H1 (cell line): ENCODE measurements at regions not wholly inside any gene's neighbourhood (a gene's known extent, or its start where the extent isn't known, plus 50 kb on each side); places are given as distances from the start of the nearest gene placed in this dataset.

Experiments used
- CTCF ChIA-PET: fragments of 300-600 bp; sonication (Branson Sonifier 250); formaldehyde crosslinking; loops from one replicate; lab custom pipeline; 2021; ENCODE audit not compliant: partially characterized antibody; lab: Charles Lee
- POLR2A ChIA-PET: fragments of 300-600 bp; sonication (Branson Sonifier 250); formaldehyde crosslinking; loops from one replicate; lab custom pipeline; 2021; ENCODE audit warnings: inconsistent platforms; ENCODE audit not compliant: partially characterized antibody; lab: Charles Lee
- DNase-seq, 2 experiments: peaks; one replicate each; pipeline versions ENCODE4 v3.0.0 to v3.0.0-alpha.2; 2010 to 2022; ENCODE audit warnings: low spot score in 2 of 2, low read depth in 1 of 2, mixed read lengths in 1 of 2
- FAIRE-seq: peaks from 2 replicates; lab custom pipeline; 2011; peaks lifted over from hg19 to GRCh38; lab: Jason Lieb, UNC
- H2AFZ ChIP-seq: 2 replicates; pipeline ENCODE4 v1.8.1; 2012; ENCODE audit warnings: low read length, inconsistent platforms
- H2AK5ac ChIP-seq: 2 replicates; pipeline ENCODE4 v1.6.1; 2013; ENCODE audit warnings: low read depth, low read length
- H2BK120ac ChIP-seq: replicated peaks from 2 replicates; pipeline ENCODE3; 2013; ENCODE audit warnings: low read depth, low read length, inconsistent platforms
- H2BK12ac ChIP-seq: 2 replicates; pipeline ENCODE4 v1.6.1; 2013; ENCODE audit warnings: low read depth, low read length
- H2BK15ac ChIP-seq: 2 replicates; pipeline ENCODE4 v1.6.1; 2013; ENCODE audit warnings: low read length
- H2BK20ac ChIP-seq: 2 replicates; pipeline ENCODE4 v1.6.1; 2013; ENCODE audit warnings: low read length
- H2BK5ac ChIP-seq: 2 replicates; pipeline ENCODE4 v1.6.1; 2013; ENCODE audit warnings: low read depth, low read length
- H3K14ac ChIP-seq: 2 replicates; pipeline ENCODE4 v1.6.1; 2013; ENCODE audit warnings: inconsistent platforms; ENCODE audit not compliant: insufficient read length
- H3K18ac ChIP-seq: 2 replicates; pipeline ENCODE4 v1.6.1; 2013; ENCODE audit warnings: low read length; ENCODE audit errors: extremely low read depth
- H3K23ac ChIP-seq: 2 replicates; pipeline ENCODE4 v1.6.1; 2013; ENCODE audit warnings: inconsistent platforms; ENCODE audit not compliant: insufficient read length
- H3K23me2 ChIP-seq: 2 replicates; pipeline ENCODE4 v1.6.1; 2013; ENCODE audit warnings: low read depth, low read length
- H3K27ac ChIP-seq: 2 replicates; pipeline ENCODE4 v1.6.1; 2011; ENCODE audit warnings: low read depth, low read length, inconsistent platforms
- H3K27me3 ChIP-seq, 4 experiments: replicated peaks in 1 of 4; 1 replicate in 1 of 4; 2 replicates in 3 of 4; pipeline versions ENCODE4 v1.6.1 to v1.8.1; 2011 to 2013; ENCODE audit warnings: low read length in 3 of 4, mild to moderate bottlenecking in 3 of 4, inconsistent platforms in 2 of 4, mixed read lengths in 2 of 4, moderate library complexity in 1 of 4; ENCODE audit not compliant: control insufficient read depth in 3 of 4, insufficient read depth in 3 of 4; ENCODE audit errors: extremely low read depth in 1 of 4
- H3K36me3 ChIP-seq, 4 experiments: 2 replicates each; pipeline versions ENCODE4 v1.6.1 to v1.8.1; 2011 to 2013; ENCODE audit warnings: mild to moderate bottlenecking in 4 of 4, low read length in 3 of 4, moderate library complexity in 2 of 4, control low read depth in 1 of 4, inconsistent platforms in 1 of 4; ENCODE audit not compliant: insufficient read depth in 4 of 4, control insufficient read depth in 2 of 4
- H3K4ac ChIP-seq: replicated peaks from 2 replicates; pipeline ENCODE3; 2013; ENCODE audit warnings: low read length, low read depth, mixed read lengths, inconsistent platforms; ENCODE audit not compliant: insufficient read length
- H3K4me1 ChIP-seq, 4 experiments: replicated peaks in 1 of 4; 1 replicate in 1 of 4; 2 replicates in 3 of 4; pipeline versions ENCODE4 v1.6.1 to v1.8.1; 2011 to 2013; ENCODE audit warnings: low read length in 3 of 4, inconsistent platforms in 2 of 4, mixed read lengths in 1 of 4; ENCODE audit not compliant: insufficient read depth in 4 of 4, control insufficient read depth in 3 of 4
- H3K4me2 ChIP-seq, 2 experiments: 2 replicates each; pipeline versions ENCODE4 v1.6.1 to v1.8.1; 2011 to 2013; ENCODE audit warnings: low read depth in 2 of 2, low read length in 2 of 2, control low read depth in 1 of 2, inconsistent platforms in 1 of 2, mild to moderate bottlenecking in 1 of 2; ENCODE audit not compliant: insufficient read depth in 1 of 2
- H3K4me3 ChIP-seq, 4 experiments: fragments of 200-600, 300-600 bp in 1 of 4; sonication (generic), shearing (Covaris generic), sonication (Bioruptor Twin) in 1 of 4; 2 replicates each; pipeline versions ENCODE4 v1.5.1 to v1.8.1; 2011 to 2016; ENCODE audit warnings: low read length in 4 of 4, low read depth in 3 of 4, control low read depth in 2 of 4, inconsistent platforms in 2 of 4, mild to moderate bottlenecking in 2 of 4, mixed read lengths in 1 of 4, moderate library complexity in 1 of 4; ENCODE audit not compliant: insufficient read depth in 2 of 4; ENCODE audit errors: extremely low read depth in 1 of 4
- H3K56ac ChIP-seq: replicated peaks from 2 replicates; pipeline ENCODE3; 2013; ENCODE audit warnings: low read depth, mild to moderate bottlenecking, mixed read lengths, low read length, inconsistent platforms; ENCODE audit not compliant: insufficient read length
- H3K79me1 ChIP-seq: 2 replicates; pipeline ENCODE4 v1.6.1; 2013; ENCODE audit warnings: low read depth, low read length, control low read depth
- H3K79me2 ChIP-seq, 2 experiments: 2 replicates each; pipeline versions ENCODE4 v1.6.1 to v1.8.1; 2012 to 2013; ENCODE audit warnings: low read length in 2 of 2, mild to moderate bottlenecking in 2 of 2, inconsistent platforms in 1 of 2; ENCODE audit not compliant: insufficient read depth in 2 of 2, control insufficient read depth in 1 of 2
- H3K9ac ChIP-seq, 4 experiments: replicated peaks in 1 of 4; 1 replicate in 1 of 4; 2 replicates in 3 of 4; pipeline versions ENCODE4 v1.6.1 to v1.8.1; 2011 to 2013; ENCODE audit warnings: low read depth in 3 of 4, low read length in 3 of 4, control low read depth in 2 of 4, mild to moderate bottlenecking in 2 of 4, moderate library complexity in 2 of 4, inconsistent platforms in 1 of 4; ENCODE audit errors: extremely low read depth in 1 of 4
- H3K9me3 ChIP-seq, 2 experiments: 2 replicates each; pipeline versions ENCODE4 v1.6.1 to v1.8.1; 2012 to 2013; ENCODE audit warnings: mild to moderate bottlenecking in 2 of 2, moderate library complexity in 2 of 2, control low read depth in 1 of 2, inconsistent platforms in 1 of 2, low read depth in 1 of 2, low read length in 1 of 2, mixed read lengths in 1 of 2; ENCODE audit not compliant: insufficient read depth in 2 of 2
- H4K20me1 ChIP-seq, 2 experiments: replicated peaks in 1 of 2; 2 replicates each; pipeline versions ENCODE3 to v1.8.1; 2011 to 2013; ENCODE audit warnings: inconsistent platforms in 2 of 2, low read length in 2 of 2, mild to moderate bottlenecking in 1 of 2; ENCODE audit not compliant: insufficient read depth in 2 of 2, control insufficient read depth in 1 of 2
- H4K5ac ChIP-seq: 2 replicates; pipeline ENCODE4 v1.6.1; 2013; ENCODE audit warnings: low read length, low read depth, mixed read lengths, inconsistent platforms; ENCODE audit not compliant: insufficient read length
- H4K8ac ChIP-seq: 2 replicates; pipeline ENCODE4 v1.8.0; 2013; ENCODE audit warnings: mild to moderate bottlenecking, moderate library complexity, low read length, inconsistent platforms; ENCODE audit not compliant: insufficient read depth; ENCODE audit errors: extremely low read depth
- H4K91ac ChIP-seq: replicated peaks from 2 replicates; pipeline ENCODE3; 2013; ENCODE audit warnings: low read length, mixed read lengths, inconsistent platforms; ENCODE audit not compliant: insufficient read length
- BRCA1 ChIP-seq: IDR thresholded peaks from 2 replicates; pipeline ENCODE4 v1.6.1; 2012; ENCODE audit warnings: low read depth, low read length, improper control_type of control experiment
- CBX8 ChIP-seq: fragments of 300-800, 300-1000 bp; sonication (generic); IDR thresholded peaks from 2 replicates; pipeline ENCODE4 v1.7.1; 2016; ENCODE audit warnings: low read depth, low read length, borderline replicate concordance
- GTF2F1 ChIP-seq: IDR thresholded peaks from 2 replicates; pipeline ENCODE4 v1.6.1; 2012; ENCODE audit warnings: low read depth, low read length, improper control_type of control experiment, borderline replicate concordance
- MAX ChIP-seq: IDR thresholded peaks from 2 replicates; pipeline ENCODE4 v1.6.1; 2012; ENCODE audit warnings: inconsistent platforms
- RBBP5 ChIP-seq: IDR thresholded peaks from 2 replicates; pipeline ENCODE4 v1.7.1; 2012; ENCODE audit warnings: low read depth, mild to moderate bottlenecking, inconsistent platforms, low read length, moderate library complexity, borderline replicate concordance
- SIN3A ChIP-seq, 2 experiments: IDR thresholded peaks in 1 of 2; conservative IDR thresholded peaks in 1 of 2; 2 replicates each; pipeline ENCODE4 v1.6.1; 2011 to 2012; ENCODE audit warnings: low read length in 2 of 2, improper control_type of control experiment in 1 of 2, low read depth in 1 of 2, mild to moderate bottlenecking in 1 of 2
- SIRT6 ChIP-seq: IDR thresholded peaks from one replicate; pipeline ENCODE4 v1.7.1; 2012; ENCODE audit warnings: low read length, inconsistent platforms
- WGBS, 2 experiments: shearing (Covaris generic) in 1 of 2; methylation state at CpG; one replicate each; pipeline versions ENCODE4 v1.1.6 to v1.1.7; 2013 to 2015; ENCODE audit warnings: low lambda C conversion rate in 2 of 2, mixed read lengths in 2 of 2, inconsistent platforms in 1 of 2, low coverage in 1 of 2, missing lambda C conversion rate in 1 of 2; ENCODE audit not compliant: insufficient replicate concordance in 2 of 2, insufficient coverage in 1 of 2, insufficient read length in 1 of 2; ENCODE audit errors: extremely low coverage in 1 of 2, missing lambda C conversion rate in 1 of 2; 5-methylcytosine and 5-hydroxymethylcytosine counted together

- no peaks in the 10 kb centered on the region for H3K9me3 ChIP-seq
- FAIRE-seq (no peak), DNase-seq (peak in 1 of 2 experiments; percentile 67)
- no peaks in the 10 kb centered on the region for H3K36me3 ChIP-seq
- peak overlapping the region; percentile 19; the same call in 1 of the 2 replicates for H3K18ac ChIP-seq
- no peak overlapping the region for H2BK12ac ChIP-seq
- ChIA-PET POLR2A (interaction anchor here (0.8 to 2.4 kb wide), 9 partner anchors 12 to 99 kb away, joined by 3 to 9 read pairs (median 3); partner anchors contain the start of gene GSE1), CTCF (interaction anchor here (0.6 to 3.5 kb wide), 24 partner anchors 8 to 233 kb away, joined by 3 to 30 read pairs (median 4); no protein-coding TSS in a partner anchor)
- no peak overlapping the region for H2AK5ac ChIP-seq
- TF ChIP-seq SIRT6 = no peak
- TF ChIP-seq MAX = no peak
- 0 out of 2 replicates have a peak, but pooled peaks have one; percentile 23 for TF ChIP-seq RBBP5
- no peak for TF ChIP-seq CBX8
- TF ChIP-seq SIN3A (conservative IDR thresholded peaks at IDR 0.05 in 1 of 2, IDR thresholded peaks at IDR 0.05 in 1 of 2; ENCODE audit: low read depth in 1 of 2, low read length in 2 of 2) = peak in 1 of 2 experiments; percentile 21; a peak in 1 of 4 replicates
- no peak for TF ChIP-seq BRCA1
- no peak for TF ChIP-seq GTF2F1
- no peak overlapping the region for H3K56ac ChIP-seq
- peaks cover 29% of the 10 kb centered on the region for H3K23me2 ChIP-seq
- peaks cover 0 to 25% (median 17%) of the 10 kb centered on the region in 4 experiments; a peak in 6 of 7 replicates for H3K4me1 ChIP-seq
- H3K4ac ChIP-seq = no peak overlapping the region
- H4K8ac ChIP-seq = peak overlapping the region; percentile 1; the same call in 1 of the 2 replicates
- H2BK20ac ChIP-seq = no peak overlapping the region
- H3K27me3 ChIP-seq = no peaks in the 10 kb centered on the region; a peak in 2 of 7 replicates
- WGBS, 2 experiments = 2% methylated on average over 10 of the region's 65 CpGs; no CpG with 5 or more reads in 1 of the 2 experiments
- no peak overlapping the region for H2BK15ac ChIP-seq
- H3K79me2 ChIP-seq = peaks cover 10 to 27% of the 10 kb centered on the region in 2 experiments; a peak in 3 of 4 replicates
- H2AFZ ChIP-seq = no peak overlapping the region
- H3K27ac ChIP-seq = no peak overlapping the region
- peaks cover 10% of the 10 kb centered on the region; the same call in 1 of the 2 replicates for H3K79me1 ChIP-seq
- no peak overlapping the region for H4K5ac ChIP-seq
- H3K23ac ChIP-seq = no peak overlapping the region
- H3K9ac ChIP-seq = peak overlapping the region in 2 of 4 experiments; percentile 8 to 33; a peak in 3 of 7 replicates
- H3K4me3 ChIP-seq = peak overlapping the region; percentile 54 to 98 (median 73)
- no peak overlapping the region for H2BK120ac ChIP-seq
- no peak overlapping the region for H3K14ac ChIP-seq
- peaks cover 3 to 8% of the 10 kb centered on the region in 2 experiments for H4K20me1 ChIP-seq
- no peak overlapping the region for H2BK5ac ChIP-seq
- no peak overlapping the region for H4K91ac ChIP-seq
- peak overlapping the region; percentile 82 to 95 for H3K4me2 ChIP-seq
Observed at GRCh38 chr16:85556456-85557082, 56.6 kb upstream of the GSE1 start.
